ENCODE measurements at regions not wholly inside any gene's neighbourhood (a gene's known extent, or its start where the extent isn't known, plus 50 kb on each side); places are given as distances from the start of the nearest gene placed in this dataset.

DNA sequence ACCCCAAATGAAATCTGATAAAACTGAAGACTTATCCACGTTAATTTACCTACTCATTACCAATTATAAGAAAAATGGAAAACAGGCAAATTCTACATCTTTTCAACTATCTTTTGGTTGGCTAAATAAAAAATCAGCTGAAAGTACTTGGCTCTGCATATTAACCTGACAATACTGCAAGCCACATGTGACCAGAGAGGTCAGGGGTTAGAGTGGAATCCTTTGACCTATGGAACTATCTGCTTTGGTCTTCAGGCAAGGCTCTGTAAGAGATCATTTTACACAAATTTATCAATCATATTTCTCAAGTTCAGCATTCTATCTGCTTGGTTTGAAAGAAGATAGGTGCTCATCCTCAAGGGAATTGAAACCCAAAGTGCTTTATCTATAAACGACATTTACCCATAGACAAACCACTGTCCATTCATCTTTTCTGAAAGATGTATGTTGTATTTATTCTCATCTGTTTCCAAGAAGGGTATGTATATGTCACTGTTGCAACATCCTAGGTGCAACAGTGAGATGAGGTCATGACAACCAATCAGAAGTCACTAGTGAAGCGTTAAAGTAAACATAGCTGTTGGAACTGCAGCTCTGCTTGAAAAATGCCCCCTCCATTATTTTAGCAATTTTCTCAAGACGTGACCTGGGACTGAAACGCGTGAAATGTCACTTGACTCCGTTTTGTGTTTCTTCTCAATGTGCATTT lies 144.9 kb upstream of the POU5F2 start:
- Histone ChIP-seq H3K79me2 (ENCODE audit: low read length) (no peaks in the 10 kb centered on the region), H3K9ac (ENCODE audit: low read length) (no peak overlapping the region), H3K36me3 (ENCODE audit: insufficient read depth, low read length) (no peaks in the 10 kb centered on the region), H3K4me1 (ENCODE audit: low read length) (peaks cover 29% of the 10 kb centered on the region), H3K4me2 (ENCODE audit: low read depth, low read length, poor library complexity, severe bottlenecking) (no peak overlapping the region), H3K9me2 (replicated peaks; ENCODE audit: insufficient read depth, low read length) (no peaks in the 10 kb centered on the region), H3K4me3 (ENCODE audit: low read length) (no peak overlapping the region), H3K9me3 (ENCODE audit: low read length) (no peaks in the 10 kb centered on the region), H3K27me3 (ENCODE audit: low read length) (no peaks in the 10 kb centered on the region), H2AFZ (ENCODE audit: low read length) (no peak overlapping the region), H4K20me1 (ENCODE audit: insufficient read depth, low read depth, low read length) (no peaks in the 10 kb centered on the region), H3K27ac (ENCODE audit: low read length) (no peak overlapping the region)
- DNase-seq, result no peak

DNA sequence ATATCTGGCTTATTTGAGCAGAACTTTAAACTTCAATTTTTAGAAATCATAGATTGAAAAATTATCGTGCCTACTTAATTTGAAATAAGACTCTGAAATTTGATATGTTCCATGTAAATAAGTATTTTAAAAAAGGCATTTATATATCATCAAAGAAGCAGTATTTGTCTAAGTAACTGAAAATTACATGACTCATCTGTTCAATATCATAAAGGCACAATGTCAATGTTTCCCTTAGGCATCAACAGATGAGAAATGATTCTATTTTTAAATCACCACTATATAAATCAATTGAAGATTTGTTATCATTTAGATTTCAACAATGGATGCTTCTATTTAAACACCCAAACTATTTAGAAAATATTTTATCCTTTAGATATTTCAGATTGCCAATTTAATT lies 142.9 kb upstream of the POU5F2 start:
- Histone ChIP-seq H3K4me1 (ENCODE audit: low read length) (peaks cover 29% of the 10 kb centered on the region), H3K27me3 (ENCODE audit: low read length) (no peaks in the 10 kb centered on the region), H3K27ac (ENCODE audit: low read length) (peak overlapping the region; percentile 78), H3K9me3 (ENCODE audit: low read length) (no peaks in the 10 kb centered on the region), H4K20me1 (ENCODE audit: insufficient read depth, low read depth, low read length) (no peaks in the 10 kb centered on the region), H2AFZ (ENCODE audit: low read length) (no peak overlapping the region), H3K4me3 (ENCODE audit: low read length) (no peak overlapping the region), H3K36me3 (ENCODE audit: insufficient read depth, low read length) (no peaks in the 10 kb centered on the region), H3K4me2 (ENCODE audit: low read depth, low read length, poor library complexity, severe bottlenecking) (peak overlapping the region; percentile 49), H3K9ac (ENCODE audit: low read length) (no peak overlapping the region), H3K9me2 (replicated peaks; ENCODE audit: insufficient read depth, low read length) (no peaks in the 10 kb centered on the region), H3K79me2 (ENCODE audit: low read length) (no peaks in the 10 kb centered on the region)
- no peak for DNase-seq

GRCh38 chr5:93883459-93883858 lies 142.1 kb upstream of the POU5F2 start:
- H3K9me3 ChIP-seq (ENCODE audit: low read length), result no peaks in the 10 kb centered on the region
- H4K20me1 ChIP-seq (ENCODE audit: insufficient read depth, low read depth, low read length), result no peaks in the 10 kb centered on the region
- H3K4me2 ChIP-seq (ENCODE audit: low read depth, low read length, poor library complexity, severe bottlenecking), result peak overlapping the region; percentile 49
- H2AFZ ChIP-seq (ENCODE audit: low read length), result no peak overlapping the region
- H3K79me2 ChIP-seq (ENCODE audit: low read length), result no peaks in the 10 kb centered on the region
- peak overlapping the region; percentile 78 for H3K27ac ChIP-seq (ENCODE audit: low read length)
- peak overlapping the region; percentile 6; the same call in 1 of the 2 replicates for H3K4me3 ChIP-seq (ENCODE audit: low read length)
- no peak overlapping the region for H3K9ac ChIP-seq (ENCODE audit: low read length)
- H3K27me3 ChIP-seq (ENCODE audit: low read length), result no peaks in the 10 kb centered on the region
- peaks cover 29% of the 10 kb centered on the region for H3K4me1 ChIP-seq (ENCODE audit: low read length)
- H3K36me3 ChIP-seq (ENCODE audit: insufficient read depth, low read length), result no peaks in the 10 kb centered on the region
- H3K9me2 ChIP-seq (replicated peaks; ENCODE audit: insufficient read depth, low read length), result no peaks in the 10 kb centered on the region
- peak; percentile 70 for DNase-seq

DNA sequence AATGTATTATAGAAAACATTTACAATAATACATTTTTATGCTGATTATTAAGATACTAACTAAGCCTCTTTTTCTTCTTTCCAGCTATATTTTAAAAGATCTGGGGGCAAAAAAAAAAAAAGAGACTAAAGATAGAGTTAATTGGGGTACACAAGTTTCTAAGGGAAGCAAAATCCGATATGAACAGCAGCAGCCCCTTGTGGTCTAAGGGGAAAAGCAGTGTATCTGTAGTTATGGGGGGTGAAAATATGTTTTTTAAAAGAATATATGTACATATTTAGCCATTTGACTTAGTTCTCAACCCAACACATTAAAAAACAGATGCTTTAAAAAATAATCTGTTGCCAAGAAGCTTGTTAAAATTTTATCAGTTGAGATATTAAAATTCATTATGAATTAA lies 134.3 kb upstream of the POU5F2 start:
- Histone ChIP-seq H3K4me2 (ENCODE audit: low read depth, low read length, poor library complexity, severe bottlenecking) (no peak overlapping the region), H3K27ac (ENCODE audit: low read length) (no peak overlapping the region), H3K9me2 (replicated peaks; ENCODE audit: insufficient read depth, low read length) (no peaks in the 10 kb centered on the region), H3K4me3 (ENCODE audit: low read length) (no peak overlapping the region), H2AFZ (ENCODE audit: low read length) (no peak overlapping the region), H3K36me3 (ENCODE audit: insufficient read depth, low read length) (no peaks in the 10 kb centered on the region), H4K20me1 (ENCODE audit: insufficient read depth, low read depth, low read length) (no peaks in the 10 kb centered on the region), H3K27me3 (ENCODE audit: low read length) (no peaks in the 10 kb centered on the region), H3K9me3 (ENCODE audit: low read length) (no peaks in the 10 kb centered on the region), H3K4me1 (ENCODE audit: low read length) (no peaks in the 10 kb centered on the region), H3K9ac (ENCODE audit: low read length) (no peak overlapping the region), H3K79me2 (ENCODE audit: low read length) (no peaks in the 10 kb centered on the region)
- DNase-seq, result no peak

DNA sequence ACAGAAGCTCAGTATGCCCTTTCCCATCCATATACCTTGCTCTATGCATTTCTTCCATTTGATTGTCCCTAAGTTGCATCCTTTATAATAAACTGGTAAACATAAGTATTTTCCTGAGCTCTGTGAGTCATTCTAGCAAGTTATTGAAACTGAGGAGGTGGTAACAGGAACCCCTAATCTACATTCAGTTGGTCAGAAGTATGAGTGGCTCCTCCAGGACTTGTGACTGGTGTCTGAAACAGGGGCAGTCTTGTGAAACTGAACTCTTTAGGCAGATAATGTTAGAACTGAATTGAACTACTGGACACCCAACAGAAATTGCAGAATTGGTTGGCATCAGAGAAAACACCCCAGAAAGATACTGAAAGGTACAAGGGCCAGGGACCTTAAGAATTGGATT lies 133.1 kb upstream of the POU5F2 start:
- Histone ChIP-seq H3K4me2 (ENCODE audit: low read depth, low read length, poor library complexity, severe bottlenecking) (no peak overlapping the region), H3K79me2 (ENCODE audit: low read length) (no peaks in the 10 kb centered on the region), H3K4me1 (ENCODE audit: low read length) (no peaks in the 10 kb centered on the region), H3K27ac (ENCODE audit: low read length) (no peak overlapping the region), H3K36me3 (ENCODE audit: insufficient read depth, low read length) (no peaks in the 10 kb centered on the region), H4K20me1 (ENCODE audit: insufficient read depth, low read depth, low read length) (no peaks in the 10 kb centered on the region), H3K27me3 (ENCODE audit: low read length) (no peaks in the 10 kb centered on the region), H3K9me3 (ENCODE audit: low read length) (no peaks in the 10 kb centered on the region), H3K9me2 (replicated peaks; ENCODE audit: insufficient read depth, low read length) (no peaks in the 10 kb centered on the region), H2AFZ (ENCODE audit: low read length) (no peak overlapping the region), H3K9ac (ENCODE audit: low read length) (no peak overlapping the region), H3K4me3 (ENCODE audit: low read length) (no peak overlapping the region)
- DNase-seq, result no peak

GRCh38 chr5:93874080-93874479 lies 132.7 kb upstream of the POU5F2 start:
- H3K9me2 ChIP-seq (replicated peaks; ENCODE audit: insufficient read depth, low read length), result no peaks in the 10 kb centered on the region
- no peak overlapping the region for H3K9ac ChIP-seq (ENCODE audit: low read length)
- H2AFZ ChIP-seq (ENCODE audit: low read length), result no peak overlapping the region
- no peaks in the 10 kb centered on the region for H3K79me2 ChIP-seq (ENCODE audit: low read length)
- no peak overlapping the region for H3K4me2 ChIP-seq (ENCODE audit: low read depth, low read length, poor library complexity, severe bottlenecking)
- H3K27ac ChIP-seq (ENCODE audit: low read length), result no peak overlapping the region
- DNase-seq, result no peak
- no peaks in the 10 kb centered on the region for H3K36me3 ChIP-seq (ENCODE audit: insufficient read depth, low read length)
- H3K27me3 ChIP-seq (ENCODE audit: low read length), result no peaks in the 10 kb centered on the region
- H3K9me3 ChIP-seq (ENCODE audit: low read length), result no peaks in the 10 kb centered on the region
- no peaks in the 10 kb centered on the region for H4K20me1 ChIP-seq (ENCODE audit: insufficient read depth, low read depth, low read length)
- H3K4me3 ChIP-seq (ENCODE audit: low read length), result no peak overlapping the region
- no peaks in the 10 kb centered on the region for H3K4me1 ChIP-seq (ENCODE audit: low read length)

DNA sequence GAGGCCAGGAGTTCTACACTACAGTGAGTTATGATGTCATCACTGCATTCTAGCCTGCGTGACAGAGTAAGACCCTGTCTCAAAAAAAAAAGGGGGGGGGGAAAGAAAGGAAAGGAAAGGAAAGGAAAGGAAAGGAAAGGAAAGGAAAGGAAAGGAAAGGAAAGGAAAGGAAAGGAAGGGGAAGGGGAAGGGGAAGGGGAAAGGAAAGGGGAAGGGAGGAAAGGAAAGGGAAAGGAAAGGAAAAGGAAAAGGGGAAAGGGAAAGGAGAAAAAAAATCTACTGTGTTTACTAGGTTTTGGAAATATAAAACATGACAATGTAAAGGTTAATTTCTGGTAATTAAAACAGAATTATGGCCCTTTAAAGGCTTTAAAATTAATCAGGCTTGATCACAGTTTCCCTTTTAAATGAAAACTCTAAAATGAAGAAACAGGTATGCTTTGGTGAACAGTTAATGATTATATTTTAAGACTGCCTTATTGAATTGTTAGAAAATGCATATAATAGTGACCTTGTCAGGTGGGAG lies 131.9 kb upstream of the POU5F2 start:
- H3K4me1 ChIP-seq (ENCODE audit: low read length), result no peaks in the 10 kb centered on the region
- H3K36me3 ChIP-seq (ENCODE audit: insufficient read depth, low read length), result no peaks in the 10 kb centered on the region
- H3K9ac ChIP-seq (ENCODE audit: low read length), result no peak overlapping the region
- no peak for DNase-seq
- no peaks in the 10 kb centered on the region for H4K20me1 ChIP-seq (ENCODE audit: insufficient read depth, low read depth, low read length)
- no peak overlapping the region for H3K27ac ChIP-seq (ENCODE audit: low read length)
- H3K4me2 ChIP-seq (ENCODE audit: low read depth, low read length, poor library complexity, severe bottlenecking), result no peak overlapping the region
- H3K79me2 ChIP-seq (ENCODE audit: low read length), result no peaks in the 10 kb centered on the region
- no peak overlapping the region for H3K4me3 ChIP-seq (ENCODE audit: low read length)
- H3K9me3 ChIP-seq (ENCODE audit: low read length), result no peaks in the 10 kb centered on the region; the same call in 1 of the 2 replicates
- no peaks in the 10 kb centered on the region for H3K27me3 ChIP-seq (ENCODE audit: low read length)
- H2AFZ ChIP-seq (ENCODE audit: low read length), result no peak overlapping the region
- H3K9me2 ChIP-seq (replicated peaks; ENCODE audit: insufficient read depth, low read length), result no peaks in the 10 kb centered on the region

- Histone ChIP-seq H3K9me3 (ENCODE audit: low read length) (no peaks in the 10 kb centered on the region; the same call in 1 of the 2 replicates), H3K79me2 (ENCODE audit: low read length) (no peaks in the 10 kb centered on the region), H3K27ac (ENCODE audit: low read length) (no peak overlapping the region), H3K4me2 (ENCODE audit: low read depth, low read length, poor library complexity, severe bottlenecking) (no peak overlapping the region), H3K27me3 (ENCODE audit: low read length) (no peaks in the 10 kb centered on the region), H3K4me1 (ENCODE audit: low read length) (no peaks in the 10 kb centered on the region), H3K36me3 (ENCODE audit: insufficient read depth, low read length) (no peaks in the 10 kb centered on the region), H3K4me3 (ENCODE audit: low read length) (no peak overlapping the region), H3K9ac (ENCODE audit: low read length) (no peak overlapping the region), H2AFZ (ENCODE audit: low read length) (no peak overlapping the region), H3K9me2 (replicated peaks; ENCODE audit: insufficient read depth, low read length) (no peaks in the 10 kb centered on the region), H4K20me1 (ENCODE audit: insufficient read depth, low read depth, low read length) (no peaks in the 10 kb centered on the region)
- DNase-seq, result no peak
Observed at GRCh38 chr5:93870649-93871048, 129.2 kb upstream of the POU5F2 start.
